Left forelimb (tissue), 1 donor: ENCODE measurements at regions not wholly inside any gene's neighbourhood (a gene's known extent, or its start where the extent isn't known, plus 50 kb on each side); places are given as distances from the start of the nearest gene placed in this dataset.
"Not testable (repeated sequence)": the region's sequence is repeated elsewhere in the genome, so short reads cannot be mapped to it uniquely, and the experiment has no call there.

Source experiments
- DNase-seq: peaks from one replicate; pipeline ENCODE4 v3.0.0-alpha.2; 2018; ENCODE audit warnings: low spot score

DNA sequence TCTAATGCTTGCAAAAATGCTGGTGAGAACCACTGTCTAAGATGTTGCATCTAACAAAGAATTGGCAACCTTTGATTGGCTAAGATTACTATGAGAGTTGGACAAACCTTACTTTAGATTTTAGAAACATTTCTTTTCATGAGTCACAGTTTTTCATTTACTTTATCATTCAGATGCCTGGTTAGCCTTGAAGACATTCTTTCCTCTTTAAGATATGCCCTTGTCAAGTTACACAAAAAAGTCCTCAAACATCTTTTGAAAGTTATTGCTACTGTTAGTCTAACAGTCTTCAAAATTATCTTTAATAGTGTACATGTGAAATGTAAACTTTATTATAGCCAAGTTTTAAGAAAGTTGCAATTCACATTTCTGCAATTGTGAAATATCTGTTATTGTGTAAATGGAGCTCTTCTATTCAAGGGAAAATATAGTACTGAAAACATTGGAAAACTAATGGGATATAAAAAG is 276.3 kb downstream of the RND3 start:
- no peak for DNase-seq

DNA sequence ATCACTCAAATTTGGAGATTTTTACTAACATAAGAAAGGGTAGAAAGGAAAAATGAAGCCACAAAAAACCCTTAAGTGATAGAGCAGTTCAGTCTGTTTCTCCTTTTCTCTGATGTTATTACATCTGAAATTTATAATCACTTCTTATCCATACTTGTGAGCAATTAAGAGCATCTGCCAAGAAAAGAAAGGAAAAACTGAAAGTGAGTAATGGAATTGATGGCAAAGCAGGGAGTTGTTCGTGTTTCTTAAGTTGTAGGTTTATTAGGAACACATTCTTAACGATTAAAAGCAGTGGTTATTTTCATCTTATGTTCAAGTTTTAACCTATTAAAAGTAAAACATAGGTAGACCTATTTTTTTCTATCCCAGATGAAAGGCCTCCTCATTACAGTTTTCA is 277.7 kb downstream of the RND3 start:
- no peak for DNase-seq

- no peak for DNase-seq
Observed at GRCh38 chr2:150208689-150209088, 278.8 kb downstream of the RND3 start.

GRCh38 chr2:150207979-150208378 is 279.5 kb downstream of the RND3 start:
- no peak for DNase-seq

DNA sequence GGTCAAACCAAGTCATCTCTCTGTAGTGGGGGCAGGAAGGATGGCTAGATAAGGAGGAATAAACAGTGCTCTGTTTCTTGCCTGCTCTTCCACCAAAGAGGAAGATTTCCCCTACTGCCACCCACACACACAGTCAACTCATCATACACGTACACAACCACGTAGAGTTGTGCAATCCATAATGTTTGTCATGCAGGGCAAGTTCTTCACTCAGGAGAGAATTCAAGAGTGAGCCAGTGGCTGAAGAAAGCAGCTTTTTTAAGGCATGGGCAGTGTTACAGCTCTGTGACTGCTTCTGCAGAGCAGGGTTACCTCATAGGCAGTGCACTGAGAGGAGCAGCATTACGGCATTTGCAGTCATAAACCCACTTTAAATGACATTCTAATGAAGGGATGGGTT is 283.0 kb downstream of the RND3 start:
- no peak for DNase-seq

GRCh38 chr2:150194816-150195215 is 292.7 kb downstream of the RND3 start:
- DNase-seq, result not testable (repeated sequence)

GRCh38 chr2:150192701-150193100 is 294.8 kb downstream of the RND3 start:
- no peak for DNase-seq

- no peak for DNase-seq
Observed at GRCh38 chr2:150191349-150191748, 296.1 kb downstream of the RND3 start.

DNA sequence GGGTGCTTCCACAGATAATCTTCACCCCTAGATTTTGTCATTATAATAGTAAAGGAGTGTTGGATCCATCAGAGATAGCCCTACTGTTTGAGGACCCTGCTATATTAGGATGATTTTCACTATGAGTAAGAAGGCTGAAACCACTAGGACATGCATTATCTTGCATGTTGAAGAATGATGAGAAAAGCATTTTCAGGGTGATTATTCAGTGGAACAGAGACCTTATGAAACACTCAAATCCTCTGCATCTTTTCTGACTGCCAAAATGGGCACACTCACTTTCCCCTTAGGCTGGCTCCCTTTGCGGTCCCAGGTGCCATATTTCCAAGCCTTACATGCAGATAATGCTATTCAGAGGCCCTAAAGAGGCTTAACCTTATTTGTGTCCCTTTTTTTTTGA is 296.9 kb downstream of the RND3 start:
- DNase-seq, result no peak

GRCh38 chr2:150188800-150189199 is 298.7 kb downstream of the RND3 start:
- no peak for DNase-seq

GRCh38 chr2:150188177-150188576 is 299.3 kb downstream of the RND3 start:
- no peak for DNase-seq

- no peak for DNase-seq
Observed at GRCh38 chr2:150182566-150183235, 304.8 kb downstream of the RND3 start.

- no peak for DNase-seq
Observed at GRCh38 chr2:150178591-150178990, 308.9 kb downstream of the RND3 start.

DNA sequence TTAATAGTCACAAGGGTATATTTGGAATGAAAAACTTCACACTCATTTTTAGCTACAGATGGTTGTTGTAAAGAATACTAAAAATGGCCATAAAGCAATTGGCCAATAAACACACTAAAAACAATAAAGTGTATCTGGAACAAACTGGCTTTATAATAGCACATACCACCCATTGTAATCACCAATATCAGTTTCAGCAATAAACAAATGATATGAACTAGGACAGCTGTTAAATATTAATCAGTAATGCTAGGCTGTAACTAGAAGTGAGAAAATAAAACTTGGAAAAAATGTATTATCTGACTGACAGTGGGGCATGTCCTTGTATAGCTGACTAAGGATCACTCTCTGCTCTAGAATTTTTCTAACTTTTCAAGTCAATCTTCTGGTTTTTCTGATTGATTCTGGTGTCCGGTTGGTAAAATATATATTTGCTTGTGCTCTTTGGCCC is 312.5 kb downstream of the RND3 start:
- DNase-seq, result no peak

DNA sequence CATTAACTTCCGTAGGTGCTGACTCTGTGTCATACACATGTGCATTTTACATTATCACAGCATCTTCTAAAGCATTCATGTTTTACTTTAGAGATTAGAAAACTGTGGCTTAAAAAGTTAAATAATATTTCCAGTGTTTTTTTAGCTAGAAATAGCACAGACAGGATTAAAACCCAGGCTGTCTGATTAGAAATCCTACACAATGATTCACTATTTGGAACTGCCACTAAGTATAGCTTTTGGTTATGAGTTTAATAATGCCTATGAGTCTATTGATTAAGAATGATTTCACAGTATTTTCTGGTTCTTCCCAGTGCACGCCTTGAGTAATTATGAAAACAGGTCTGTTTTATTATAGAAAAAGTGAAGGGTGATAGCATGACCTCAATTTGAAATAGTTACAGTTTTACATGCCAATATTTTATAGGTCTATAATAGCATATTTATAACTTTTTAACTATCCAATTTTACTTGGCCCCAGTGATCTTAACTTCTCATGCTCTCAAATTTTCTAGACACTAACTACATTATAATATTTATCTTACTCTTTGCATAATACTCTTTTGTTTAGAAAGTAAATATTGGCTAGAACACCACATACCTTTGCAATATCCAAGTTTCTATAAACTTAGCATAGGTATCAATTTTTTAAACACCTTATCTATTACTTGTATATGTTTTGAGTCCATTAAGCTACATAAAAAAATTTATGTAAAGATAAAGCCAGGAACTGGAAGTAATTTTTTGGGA is 313.2 kb downstream of the RND3 start:
- no peak for DNase-seq

DNA sequence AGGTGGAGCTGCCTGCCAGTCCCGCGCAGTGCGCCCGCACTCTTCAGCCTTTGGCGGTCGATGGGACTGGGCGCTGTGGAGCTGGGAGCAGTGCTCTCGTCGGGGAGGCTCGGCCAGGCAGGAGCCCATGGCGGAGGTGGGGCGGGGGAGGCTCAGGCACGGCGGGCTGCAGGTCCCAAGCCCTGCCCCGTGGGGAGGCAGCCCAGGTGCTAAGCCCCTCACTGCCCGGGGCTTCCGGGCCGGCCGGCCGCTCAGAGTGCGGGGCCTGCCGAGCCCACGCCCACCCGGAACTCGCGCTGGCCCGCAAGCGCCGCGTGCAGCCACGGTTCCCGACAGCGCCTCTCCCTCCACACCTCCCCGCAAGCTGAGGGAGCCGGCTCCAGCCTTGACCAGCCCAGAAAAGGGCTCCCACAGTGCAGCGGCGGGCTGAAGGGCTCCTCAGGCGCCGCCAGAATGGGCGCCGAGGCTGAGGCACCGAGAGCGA is 316.4 kb downstream of the RND3 start:
- no peak for DNase-seq

DNA sequence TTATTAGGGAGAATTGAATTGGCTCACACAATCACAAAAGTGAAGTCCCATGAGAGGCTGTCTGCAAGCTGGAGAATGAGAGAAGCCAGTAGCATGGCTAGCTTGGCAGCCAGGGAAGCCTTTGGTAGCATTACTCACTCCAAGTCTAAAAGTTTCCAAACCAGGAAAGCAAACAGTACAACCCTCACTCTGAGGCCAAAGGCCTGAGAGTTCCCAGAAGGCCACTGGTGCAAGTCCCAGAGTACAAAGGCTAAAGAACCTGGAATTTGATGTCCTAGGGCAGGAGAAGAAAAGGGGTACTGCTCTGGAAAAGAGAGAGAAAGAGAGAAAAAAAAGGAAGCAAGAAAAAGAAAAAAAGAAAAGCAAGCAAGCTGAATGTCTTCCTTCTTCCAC is 318.2 kb downstream of the RND3 start:
- no peak for DNase-seq

DNA sequence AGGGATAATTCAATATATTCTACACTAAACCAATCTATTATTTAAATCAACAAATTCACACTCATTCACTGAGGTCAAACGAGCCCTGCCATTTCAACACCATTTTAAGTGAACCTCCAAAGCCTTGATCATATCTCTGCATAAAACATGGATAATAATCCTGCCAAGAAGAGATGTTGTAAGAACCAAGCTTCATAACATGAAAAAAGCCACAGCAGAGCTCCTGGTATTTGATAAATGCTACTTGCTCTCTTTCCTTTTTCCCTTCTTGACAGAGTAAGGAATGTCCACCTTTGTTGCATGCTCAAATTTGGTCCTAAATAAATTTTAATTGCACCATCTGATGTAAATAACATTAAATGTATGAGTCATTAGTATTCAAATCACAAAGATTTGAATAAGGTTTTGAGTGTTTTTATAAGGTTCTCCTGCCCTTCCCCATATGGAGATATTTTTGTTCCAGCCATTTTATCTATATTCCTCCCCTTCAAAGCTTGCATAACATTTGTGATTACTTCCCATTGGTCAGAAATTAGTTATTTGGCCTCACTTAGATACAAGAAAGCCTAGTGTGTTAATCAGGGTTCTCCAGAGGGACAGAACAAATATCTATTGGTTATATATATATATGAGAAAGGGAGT is 318.8 kb downstream of the RND3 start:
- DNase-seq, result no peak

DNA sequence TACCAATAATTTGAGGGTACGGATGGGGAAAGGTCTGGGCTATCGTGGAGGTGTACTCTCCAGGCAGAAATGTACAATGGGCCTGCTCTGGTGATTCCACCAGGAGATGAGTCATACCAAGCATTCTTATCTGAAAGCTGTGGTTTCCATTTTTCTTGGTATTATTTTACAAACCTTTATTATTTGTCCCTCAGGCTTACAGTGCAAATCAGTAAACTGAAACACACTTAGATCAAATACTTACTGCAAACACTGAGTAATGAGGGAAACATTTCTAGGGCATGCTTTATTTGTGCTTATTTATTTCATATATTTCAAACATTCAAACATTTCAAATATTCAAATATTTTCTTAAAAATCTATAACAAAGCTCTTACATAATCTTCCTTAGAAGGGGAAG is 319.8 kb downstream of the RND3 start:
- DNase-seq, result no peak

DNA sequence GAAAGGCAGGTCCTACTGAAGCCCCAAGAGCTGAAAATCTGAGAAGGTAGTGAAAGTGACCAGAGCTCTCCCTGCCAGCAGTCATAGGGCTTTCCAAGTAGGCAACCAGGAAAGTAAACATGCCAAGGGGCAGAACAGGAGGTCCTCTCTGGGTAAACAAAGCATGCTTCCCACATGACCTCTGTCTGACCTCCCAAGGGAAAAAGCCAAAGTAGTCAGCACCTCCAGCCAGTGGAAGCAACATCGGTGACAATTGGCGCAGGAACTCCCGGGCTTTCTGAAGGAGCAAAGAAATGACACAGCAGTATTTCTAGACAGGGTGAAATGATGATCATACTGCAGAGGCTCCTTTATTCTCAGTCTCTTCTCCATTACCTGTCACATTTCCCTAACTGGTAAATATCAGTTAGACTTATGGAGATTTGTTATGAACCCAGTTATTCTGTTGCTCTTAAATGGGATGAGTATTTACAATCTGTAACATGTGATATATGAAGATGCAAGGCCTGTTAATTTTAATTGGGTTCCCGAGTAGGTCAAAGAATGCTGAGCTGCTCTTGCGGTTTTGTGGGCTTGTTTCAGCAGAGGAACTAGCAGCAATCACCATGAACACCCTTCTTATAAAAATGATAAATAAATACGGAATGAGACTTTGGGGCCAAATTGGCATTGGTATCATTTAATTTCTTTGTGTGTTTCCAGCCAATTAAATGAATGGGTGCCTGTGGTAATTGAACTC is 321.0 kb downstream of the RND3 start:
- DNase-seq, result no peak

GRCh38 chr2:150165988-150166312 is 321.5 kb downstream of the RND3 start:
- DNase-seq, result no peak

DNA sequence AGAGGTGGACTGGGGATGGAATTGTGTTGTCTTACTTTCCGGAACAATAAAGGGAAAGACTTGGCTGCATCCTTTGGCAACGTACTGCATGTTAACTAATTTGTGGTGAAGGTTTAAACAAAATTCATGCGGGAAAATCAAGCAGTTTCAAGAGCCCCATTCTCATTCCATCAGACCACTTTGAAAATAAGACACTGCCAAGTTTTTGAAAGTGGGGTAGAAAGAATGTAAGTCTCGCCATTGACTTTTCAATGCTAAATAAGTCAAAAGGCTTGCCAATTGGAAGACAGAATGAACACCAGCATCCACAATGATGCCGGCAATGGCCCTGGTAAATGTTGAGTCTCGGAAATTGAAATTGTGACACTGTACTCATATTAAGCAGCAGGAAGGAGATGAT is 322.0 kb downstream of the RND3 start:
- no peak for DNase-seq
